ENCODE measurements at regions not wholly inside any gene's neighbourhood (a gene's known extent, or its start where the extent isn't known, plus 50 kb on each side); places are given as distances from the start of the nearest gene placed in this dataset.

DNA sequence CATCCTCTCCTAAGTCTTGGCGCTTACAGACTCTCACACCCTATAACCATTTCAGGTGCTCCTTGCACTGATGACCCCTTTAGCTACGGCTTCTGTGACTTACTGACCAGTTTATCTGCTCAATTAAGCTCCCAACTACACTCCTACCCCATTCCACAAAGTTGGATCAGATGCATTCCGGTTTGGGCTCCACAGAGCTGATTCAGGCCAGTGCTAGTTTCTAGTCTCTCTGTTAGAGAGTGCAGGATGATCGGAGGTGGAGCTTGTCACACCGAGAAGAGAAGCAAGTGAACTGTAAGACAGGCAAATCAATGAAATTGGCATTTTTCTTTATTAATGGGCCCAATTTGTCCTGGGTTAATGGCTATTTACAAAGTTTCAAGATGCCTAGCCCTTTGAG, 436.8 kb upstream of the CADM1 start:
- TF ChIP-seq, protein P1, sequence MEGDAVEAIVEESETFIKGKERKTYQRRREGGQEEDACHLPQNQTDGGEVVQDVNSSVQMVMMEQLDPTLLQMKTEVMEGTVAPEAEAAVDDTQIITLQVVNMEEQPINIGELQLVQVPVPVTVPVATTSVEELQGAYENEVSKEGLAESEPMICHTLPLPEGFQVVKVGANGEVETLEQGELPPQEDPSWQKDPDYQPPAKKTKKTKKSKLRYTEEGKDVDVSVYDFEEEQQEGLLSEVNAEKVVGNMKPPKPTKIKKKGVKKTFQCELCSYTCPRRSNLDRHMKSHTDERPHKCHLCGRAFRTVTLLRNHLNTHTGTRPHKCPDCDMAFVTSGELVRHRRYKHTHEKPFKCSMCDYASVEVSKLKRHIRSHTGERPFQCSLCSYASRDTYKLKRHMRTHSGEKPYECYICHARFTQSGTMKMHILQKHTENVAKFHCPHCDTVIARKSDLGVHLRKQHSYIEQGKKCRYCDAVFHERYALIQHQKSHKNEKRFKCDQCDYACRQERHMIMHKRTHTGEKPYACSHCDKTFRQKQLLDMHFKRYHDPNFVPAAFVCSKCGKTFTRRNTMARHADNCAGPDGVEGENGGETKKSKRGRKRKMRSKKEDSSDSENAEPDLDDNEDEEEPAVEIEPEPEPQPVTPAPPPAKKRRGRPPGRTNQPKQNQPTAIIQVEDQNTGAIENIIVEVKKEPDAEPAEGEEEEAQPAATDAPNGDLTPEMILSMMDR (IDR thresholded peaks at IDR 0.05; ENCODE audit: low read depth, low read length): no peak
- H3K4me3 ChIP-seq (ENCODE audit: low read depth, low read length): no peak overlapping the region

DNA sequence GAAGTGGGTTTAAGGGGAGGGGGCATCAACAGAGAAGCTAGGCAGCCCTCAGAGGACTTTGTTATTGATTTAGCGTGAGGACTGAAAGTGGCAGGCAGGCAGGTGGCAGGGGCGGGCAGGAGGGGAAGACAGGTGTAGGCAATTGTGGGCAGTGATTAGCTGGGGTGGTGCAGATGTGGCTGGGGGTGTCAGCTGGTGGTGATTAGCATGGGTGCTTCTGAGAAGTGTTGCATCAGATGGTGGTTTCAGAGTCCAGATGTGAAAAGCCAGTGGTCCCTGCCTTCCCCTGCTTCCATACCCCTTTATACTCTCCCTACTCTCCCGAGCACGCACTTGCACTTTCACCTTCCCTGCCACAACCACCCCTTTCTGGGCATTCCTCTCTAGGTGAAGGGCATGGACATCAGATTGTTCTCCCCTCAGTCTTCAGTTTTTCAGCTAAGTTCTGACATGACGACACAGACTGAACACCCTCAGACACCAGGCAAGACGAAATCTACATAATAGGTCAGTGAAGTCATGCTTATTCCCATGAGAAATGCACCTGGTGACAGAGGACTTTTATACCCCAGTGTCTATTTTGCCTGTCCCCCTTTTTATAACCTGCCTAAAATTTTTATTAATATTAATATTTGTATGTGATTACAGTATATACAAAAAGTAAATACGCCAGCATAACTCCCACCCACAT, 435.7 kb upstream of the CADM1 start:
- no peak overlapping the region for H3K4me3 ChIP-seq (ENCODE audit: low read depth, low read length)
- TF ChIP-seq, protein P1 (IDR thresholded peaks at IDR 0.05; ENCODE audit: low read depth, low read length): no peak

DNA sequence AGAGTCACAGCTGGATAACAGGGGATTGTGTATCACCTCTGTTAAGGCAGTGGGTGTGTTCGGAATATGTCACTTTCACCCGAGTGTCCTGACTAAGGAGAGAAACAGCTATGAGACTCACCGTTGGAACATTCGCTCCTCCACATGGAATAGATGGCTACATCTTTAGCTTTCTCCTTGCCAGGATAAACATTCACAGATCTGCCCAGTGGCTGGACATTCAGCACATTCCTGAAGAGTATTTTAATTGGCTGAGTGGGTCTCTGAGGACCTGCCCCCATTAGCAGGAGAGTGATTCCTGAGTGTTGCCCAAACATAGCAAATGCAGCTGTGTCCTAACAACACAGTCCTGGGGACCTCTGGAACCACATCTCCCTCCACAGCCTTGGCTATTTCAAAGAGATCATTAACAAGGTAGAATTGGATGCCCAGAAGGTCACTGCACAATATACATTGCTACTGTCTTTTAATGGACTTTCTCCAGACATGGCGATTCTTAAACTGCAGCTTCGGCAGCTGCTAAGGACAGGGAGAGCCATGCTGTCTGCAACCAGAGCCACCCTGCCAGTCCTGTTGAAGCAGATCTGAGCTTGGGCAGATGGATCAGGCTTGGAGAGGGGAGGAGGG, 435.0 kb upstream of the CADM1 start:
- H3K4me3 ChIP-seq (ENCODE audit: low read depth, low read length): no peak overlapping the region
- TF ChIP-seq, protein P1 (IDR thresholded peaks at IDR 0.05; ENCODE audit: low read depth, low read length): no peak

DNA sequence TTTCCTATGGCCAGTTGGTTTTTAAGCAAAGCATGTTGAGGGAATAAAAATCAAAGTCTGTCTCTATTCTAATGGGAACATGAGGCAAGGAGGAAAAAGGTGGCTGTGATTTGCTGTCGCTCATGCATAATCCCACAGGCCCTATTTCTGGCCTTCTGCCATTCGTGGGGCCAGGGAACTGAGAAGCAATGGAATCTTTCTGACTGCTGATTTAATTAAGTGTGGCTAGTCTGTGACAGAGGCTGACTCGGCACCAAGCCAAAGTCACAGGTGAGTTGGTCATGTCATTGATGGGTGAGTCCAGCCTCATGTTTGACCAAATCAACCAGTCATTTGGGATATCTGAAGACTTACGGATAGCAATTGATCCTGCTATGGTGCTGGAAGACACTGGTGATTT, 429.3 kb upstream of the CADM1 start:
- TF ChIP-seq, protein P1 (IDR thresholded peaks at IDR 0.05; ENCODE audit: low read depth, low read length): no peak
- H3K4me3 ChIP-seq (ENCODE audit: low read depth, low read length): no peak overlapping the region

DNA sequence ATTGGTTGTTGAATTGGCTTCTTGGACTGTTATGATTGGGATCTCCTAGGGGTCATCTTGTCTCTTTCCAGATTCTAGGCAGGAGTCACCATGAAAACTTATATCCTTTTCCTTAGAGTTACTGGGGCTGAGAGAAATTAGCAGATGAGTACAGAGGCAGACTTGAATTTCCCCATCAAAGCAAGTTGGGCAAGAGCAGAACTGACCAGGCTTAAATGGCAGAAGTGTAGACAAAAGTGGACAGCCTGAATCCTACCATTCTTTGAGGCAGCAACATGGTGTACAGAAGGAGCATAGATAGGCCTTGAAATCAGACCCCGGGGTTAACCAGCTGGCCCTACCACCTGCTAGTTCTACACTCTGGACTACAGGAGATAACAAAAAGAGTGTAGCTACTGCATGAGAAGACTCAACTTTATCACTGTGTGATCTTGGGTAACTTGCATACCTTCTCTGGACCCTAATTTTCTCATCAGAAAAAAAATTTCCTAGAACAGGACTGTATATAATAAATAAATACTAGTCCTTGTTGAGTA, 427.4 kb upstream of the CADM1 start:
- TF ChIP-seq, protein P1 (IDR thresholded peaks at IDR 0.05; ENCODE audit: low read depth, low read length): no peak
- no peak overlapping the region for H3K4me3 ChIP-seq (ENCODE audit: low read depth, low read length)

DNA sequence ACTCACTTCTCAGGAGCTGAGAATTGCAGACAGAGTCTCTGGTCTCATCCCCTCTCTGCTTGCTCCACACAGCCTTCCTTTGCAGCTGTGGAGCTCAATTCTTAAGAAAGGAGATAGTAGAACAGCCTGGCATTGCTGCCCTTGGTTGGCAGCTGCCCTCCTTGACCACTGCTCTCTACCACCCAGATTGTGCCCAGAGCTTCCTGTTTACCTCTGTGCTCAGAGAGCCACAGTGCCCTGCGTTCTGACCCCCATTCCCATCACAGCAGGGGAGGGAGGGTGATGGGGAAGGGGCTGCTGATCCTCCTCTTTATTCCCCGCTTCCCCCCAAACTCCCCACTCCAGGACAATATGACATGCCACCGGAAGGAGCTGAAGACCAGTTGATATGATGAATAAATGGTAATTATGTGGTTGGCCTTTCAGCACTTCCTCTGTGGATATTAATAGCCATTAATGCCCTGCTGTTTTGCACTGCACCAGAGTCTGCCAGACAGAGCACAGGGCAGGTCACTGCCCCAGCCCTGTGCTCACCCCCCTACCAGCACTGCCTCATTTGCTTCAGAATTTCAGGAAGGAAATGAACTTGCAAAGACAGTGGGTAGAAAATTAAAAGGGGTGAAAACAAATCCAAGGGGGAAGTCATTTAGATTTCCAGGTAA, 426.8 kb upstream of the CADM1 start:
- TF ChIP-seq, protein P1 (IDR thresholded peaks at IDR 0.05; ENCODE audit: low read depth, low read length): no peak
- H3K4me3 ChIP-seq (ENCODE audit: low read depth, low read length): no peak overlapping the region

DNA sequence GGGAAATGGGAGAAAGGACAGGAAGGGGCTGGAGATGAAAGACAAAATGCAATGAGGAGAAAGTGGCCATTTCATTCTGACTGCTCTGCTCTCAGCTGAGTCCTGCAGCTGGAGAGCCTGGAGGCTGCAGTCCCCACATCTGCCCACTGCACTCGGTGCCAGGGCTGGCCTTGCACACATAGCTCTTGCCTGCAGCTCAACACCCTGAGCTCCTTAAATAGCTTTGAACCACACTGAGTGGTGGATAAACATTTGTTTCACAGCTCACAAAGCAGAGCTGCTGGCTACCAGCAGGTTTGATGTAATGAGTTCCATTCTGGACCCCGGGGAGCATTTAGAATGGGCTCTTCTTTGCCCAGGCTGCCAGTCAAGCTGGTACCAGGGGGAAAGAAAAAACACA, 426.1 kb upstream of the CADM1 start:
- TF ChIP-seq, protein P1 (IDR thresholded peaks at IDR 0.05; ENCODE audit: low read depth, low read length): no peak

More for the DNA sequence above, 426.1 kb upstream of the CADM1 start:
- no peak overlapping the region for H3K4me3 ChIP-seq (ENCODE audit: low read depth, low read length)
